Upper lobe of left lung (tissue), 6 donors: ENCODE measurements at regions not wholly inside any gene's neighbourhood (a gene's known extent, or its start where the extent isn't known, plus 50 kb on each side); places are given as distances from the start of the nearest gene placed in this dataset.

Experiments used
- ATAC-seq, 2 donors: fragments of 200-7000 bp; cut with Tn5 transposase; one replicate each; pipeline ENCODE4 v1.9.1; 2022; ENCODE audit warnings: mild to moderate bottlenecking in 2 of 2, moderate library complexity in 2 of 2; ENCODE audit not compliant: low FRiP score in 2 of 2
- DNase-seq, 2 donors: peaks; one replicate each; pipeline ENCODE4 v3.0.0-alpha.2; 2019 to 2020
- H3K27ac ChIP-seq, 4 donors: fragments of 200-600 bp; sonication (generic); one replicate each; pipeline ENCODE4 v1.5.1; 2016 to 2019
- H3K27me3 ChIP-seq, 4 donors: fragments of 200-600 bp; sonication (generic); one replicate each; pipeline ENCODE4 v1.5.1; 2017 to 2019
- H3K36me3 ChIP-seq, 4 donors: fragments of 200-600 bp; sonication (generic); one replicate each; pipeline ENCODE4 v1.5.1; 2016 to 2019
- H3K4me1 ChIP-seq, 4 donors: fragments of 200-600 bp; sonication (generic); one replicate each; pipeline ENCODE4 v1.5.1; 2018 to 2019
- H3K4me3 ChIP-seq, 4 donors: fragments of 200-600 bp; sonication (generic); one replicate each; pipeline ENCODE4 v1.5.1; 2017 to 2019; ENCODE audit warnings: mild to moderate bottlenecking in 2 of 4, moderate library complexity in 1 of 4
- H3K9me3 ChIP-seq, 4 donors: fragments of 200-600 bp; sonication (generic); one replicate each; pipeline ENCODE4 v1.5.1; 2018 to 2019
- CTCF ChIP-seq, 6 experiments: fragments of 450-650 bp in 4 of 6; fragments of 200-600 bp in 2 of 6; sonication (generic) in 2 of 6; IDR thresholded peaks; one replicate each; pipeline ENCODE4 v1.5.1; 2016 to 2019; ENCODE audit warnings: antibody characterized with exemption in 6 of 6
- EP300 ChIP-seq, 4 donors: sonication (generic); formaldehyde crosslinking; IDR thresholded peaks; one replicate each; pipeline ENCODE4 v1.5.1; 2017; ENCODE audit warnings: antibody characterized with exemption in 4 of 4, control low read depth in 2 of 4
- POLR2A ChIP-seq, 4 donors: fragments of 450-650 bp; IDR thresholded peaks; one replicate each; pipeline ENCODE4 v1.5.1; 2016 to 2017; ENCODE audit warnings: antibody characterized with exemption in 4 of 4, mild to moderate bottlenecking in 2 of 4
- POLR2AphosphoS5 ChIP-seq, 2 donors: sonication (generic); formaldehyde crosslinking; IDR thresholded peaks; one replicate each; pipeline ENCODE4 v1.5.1; 2017; ENCODE audit warnings: antibody characterized with exemption in 2 of 2
- WGBS, 2 donors: methylation state at CpG; one replicate each; pipeline ENCODE4 v1.1.5; 2017 to 2018; 5-methylcytosine and 5-hydroxymethylcytosine counted together
- donor health status: DM: no; HTN: no; CAD: no; lungs with moderate emphysema.
- donor health status: DM: no; HTN: yes; CAD: no; lungs with severe emphysema.

- H3K4me1 ChIP-seq: no peaks in the 10 kb centered on the region
- no peak overlapping the region for H3K27ac ChIP-seq
- 54 to 77% methylated on average over 3 of the region's 3 CpGs for whole genome bisulfite sequencing, 2 donors
- no peaks in the 10 kb centered on the region for H3K9me3 ChIP-seq
- DNase-seq: no peak
- H3K4me3 ChIP-seq: no peak overlapping the region
- no peaks in the 10 kb centered on the region for H3K36me3 ChIP-seq
- ATAC-seq: no peak
- TF ChIP-seq POLR2A (IDR thresholded peaks at IDR 0.05): no peak
- TF ChIP-seq EP300 (IDR thresholded peaks at IDR 0.05): no peak
- no peak for TF ChIP-seq POLR2AphosphoS5 (IDR thresholded peaks at IDR 0.05)
- no peak for TF ChIP-seq CTCF (IDR thresholded peaks at IDR 0.05)
- H3K27me3 ChIP-seq: no peaks in the 10 kb centered on the region
These were observed 349.7 kb upstream of the CCL2 start for GRCh38 chr17:33905338-33905800.

- DNase-seq (no peak), ATAC-seq (no peak)
- no peaks in the 10 kb centered on the region for H3K27me3 ChIP-seq
- 36 to 39% methylated on average over 2 of the region's 2 CpGs for WGBS, 2 donors
- no peak for TF ChIP-seq POLR2AphosphoS5 (IDR thresholded peaks at IDR 0.05)
- no peak for TF ChIP-seq CTCF (IDR thresholded peaks at IDR 0.05)
- TF ChIP-seq EP300 (IDR thresholded peaks at IDR 0.05): no peak
- no peak for TF ChIP-seq POLR2A (IDR thresholded peaks at IDR 0.05)
- H3K4me3 ChIP-seq: no peak overlapping the region
- H3K4me1 ChIP-seq: no peaks in the 10 kb centered on the region
- no peaks in the 10 kb centered on the region for H3K36me3 ChIP-seq
- H3K27ac ChIP-seq: no peak overlapping the region
- no peaks in the 10 kb centered on the region for H3K9me3 ChIP-seq
These were observed 346.6 kb upstream of the CCL2 start for GRCh38 chr17:33908363-33909064.

DNA sequence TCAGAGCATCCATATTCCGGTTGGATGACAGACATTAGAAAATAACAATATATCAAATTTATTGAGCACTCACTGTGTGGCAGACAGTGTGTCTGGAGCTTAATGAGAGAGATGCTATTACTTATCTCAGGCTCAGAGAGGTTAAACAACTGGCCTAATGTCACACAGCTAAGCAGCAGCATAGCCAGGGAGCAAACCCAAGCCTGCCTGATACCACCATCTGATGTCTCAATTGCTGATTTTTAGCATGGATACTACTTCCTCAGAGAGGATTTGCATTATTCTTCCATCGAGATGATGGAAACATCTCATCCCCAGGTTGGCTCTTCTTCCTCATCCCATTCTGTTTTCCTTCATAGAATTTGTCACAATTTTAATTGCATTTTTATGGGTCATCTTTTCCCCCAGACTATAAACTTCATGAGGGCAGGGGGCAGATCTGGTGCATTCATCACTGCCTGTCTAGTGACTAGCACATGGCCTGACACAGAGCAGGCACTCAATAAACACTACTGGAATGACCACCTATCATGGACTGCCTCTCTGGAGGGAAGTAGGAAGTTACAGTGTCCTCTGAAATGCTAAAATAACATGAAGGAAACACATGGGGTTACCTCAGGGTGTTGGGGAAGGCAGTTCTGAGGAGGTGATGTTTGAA lies 344.8 kb upstream of the CCL2 start:
- Histone ChIP-seq H3K36me3 (no peaks in the 10 kb centered on the region), H3K27ac (no peak overlapping the region), H3K4me1 (no peaks in the 10 kb centered on the region), H3K27me3 (no peaks in the 10 kb centered on the region), H3K4me3 (no peak overlapping the region), H3K9me3 (no peaks in the 10 kb centered on the region)
- TF ChIP-seq EP300 (IDR thresholded peaks at IDR 0.05) (no peak), POLR2A (IDR thresholded peaks at IDR 0.05) (no peak), POLR2AphosphoS5 (IDR thresholded peaks at IDR 0.05) (no peak), CTCF (IDR thresholded peaks at IDR 0.05) (no peak)
- WGBS, 2 donors: 79 to 91% methylated on average over 2 of the region's 2 CpGs
- ATAC-seq (no peak), DNase-seq (no peak)

- Histone ChIP-seq H3K9me3 (no peaks in the 10 kb centered on the region), H3K27ac (no peak overlapping the region), H3K4me3 (no peak overlapping the region), H3K4me1 (no peaks in the 10 kb centered on the region), H3K27me3 (no peaks in the 10 kb centered on the region), H3K36me3 (no peaks in the 10 kb centered on the region)
- TF ChIP-seq POLR2A (IDR thresholded peaks at IDR 0.05) (no peak), CTCF (IDR thresholded peaks at IDR 0.05) (no peak), EP300 (IDR thresholded peaks at IDR 0.05) (no peak), POLR2AphosphoS5 (IDR thresholded peaks at IDR 0.05) (no peak)
- no peak for DNase-seq
- 73 to 79% methylated on average over 4 of the region's 4 CpGs for WGBS, 2 donors
- no peak for ATAC-seq
These were observed 341.0 kb upstream of the CCL2 start for GRCh38 chr17:33914125-33914524.
